ENCODE measurements at regions not wholly inside any gene's neighbourhood (a gene's known extent, or its start where the extent isn't known, plus 50 kb on each side); places are given as distances from the start of the nearest gene placed in this dataset.

GRCh38 chrX:68936608-68937007, 107.8 kb downstream of the EFNB1 start:
- Histone ChIP-seq H3K4me3 (IDR thresholded peaks at IDR 0.05; ENCODE audit: insufficient read depth, low read depth, low read length) (no peak overlapping the region), H3K79me2 (ENCODE audit: insufficient read depth, low read depth) (no peaks in the 10 kb centered on the region), H3K27ac (no peak overlapping the region), H2AFZ (ENCODE audit: low read depth) (no peak overlapping the region), H3K4me1 (ENCODE audit: low read depth, poor library complexity, severe bottlenecking) (peaks cover 18% of the 10 kb centered on the region), H3K9ac (no peak overlapping the region), H3K36me3 (ENCODE audit: insufficient read depth) (no peaks in the 10 kb centered on the region), H4K20me1 (ENCODE audit: insufficient read depth) (no peaks in the 10 kb centered on the region), H3K4me2 (no peak overlapping the region), H3K27me3 (ENCODE audit: insufficient read depth, low read depth) (no peaks in the 10 kb centered on the region)
- TF ChIP-seq, protein P1, sequence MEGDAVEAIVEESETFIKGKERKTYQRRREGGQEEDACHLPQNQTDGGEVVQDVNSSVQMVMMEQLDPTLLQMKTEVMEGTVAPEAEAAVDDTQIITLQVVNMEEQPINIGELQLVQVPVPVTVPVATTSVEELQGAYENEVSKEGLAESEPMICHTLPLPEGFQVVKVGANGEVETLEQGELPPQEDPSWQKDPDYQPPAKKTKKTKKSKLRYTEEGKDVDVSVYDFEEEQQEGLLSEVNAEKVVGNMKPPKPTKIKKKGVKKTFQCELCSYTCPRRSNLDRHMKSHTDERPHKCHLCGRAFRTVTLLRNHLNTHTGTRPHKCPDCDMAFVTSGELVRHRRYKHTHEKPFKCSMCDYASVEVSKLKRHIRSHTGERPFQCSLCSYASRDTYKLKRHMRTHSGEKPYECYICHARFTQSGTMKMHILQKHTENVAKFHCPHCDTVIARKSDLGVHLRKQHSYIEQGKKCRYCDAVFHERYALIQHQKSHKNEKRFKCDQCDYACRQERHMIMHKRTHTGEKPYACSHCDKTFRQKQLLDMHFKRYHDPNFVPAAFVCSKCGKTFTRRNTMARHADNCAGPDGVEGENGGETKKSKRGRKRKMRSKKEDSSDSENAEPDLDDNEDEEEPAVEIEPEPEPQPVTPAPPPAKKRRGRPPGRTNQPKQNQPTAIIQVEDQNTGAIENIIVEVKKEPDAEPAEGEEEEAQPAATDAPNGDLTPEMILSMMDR (conservative IDR thresholded peaks at IDR 0.05; ENCODE audit: low read depth, low read length), result no peak

- Histone ChIP-seq H2AFZ (ENCODE audit: low read depth) (no peak overlapping the region), H3K27me3 (ENCODE audit: insufficient read depth, low read depth) (no peaks in the 10 kb centered on the region), H3K4me2 (no peak overlapping the region), H3K27ac (no peak overlapping the region), H4K20me1 (ENCODE audit: insufficient read depth) (no peaks in the 10 kb centered on the region), H3K9ac (no peak overlapping the region), H3K79me2 (ENCODE audit: insufficient read depth, low read depth) (no peaks in the 10 kb centered on the region), H3K4me1 (ENCODE audit: low read depth, poor library complexity, severe bottlenecking) (peaks cover 18% of the 10 kb centered on the region), H3K36me3 (ENCODE audit: insufficient read depth) (no peaks in the 10 kb centered on the region), H3K4me3 (IDR thresholded peaks at IDR 0.05; ENCODE audit: insufficient read depth, low read depth, low read length) (no peak overlapping the region)
- TF ChIP-seq, protein P1 (conservative IDR thresholded peaks at IDR 0.05; ENCODE audit: low read depth, low read length), result no peak
These were observed 107.3 kb downstream of the EFNB1 start for GRCh38 chrX:68936126-68936525.

GRCh38 chrX:68935362-68935761, 106.5 kb downstream of the EFNB1 start:
- Histone ChIP-seq H3K27me3 (ENCODE audit: insufficient read depth, low read depth) (no peaks in the 10 kb centered on the region), H2AFZ (ENCODE audit: low read depth) (no peak overlapping the region), H3K79me2 (ENCODE audit: insufficient read depth, low read depth) (no peaks in the 10 kb centered on the region), H3K4me1 (ENCODE audit: low read depth, poor library complexity, severe bottlenecking) (peaks cover 18% of the 10 kb centered on the region), H3K4me3 (IDR thresholded peaks at IDR 0.05; ENCODE audit: insufficient read depth, low read depth, low read length) (no peak overlapping the region), H3K36me3 (ENCODE audit: insufficient read depth) (no peaks in the 10 kb centered on the region), H3K4me2 (no peak overlapping the region), H3K9ac (no peak overlapping the region), H4K20me1 (ENCODE audit: insufficient read depth) (no peaks in the 10 kb centered on the region), H3K27ac (no peak overlapping the region)
- TF ChIP-seq, protein P1 (conservative IDR thresholded peaks at IDR 0.05; ENCODE audit: low read depth, low read length), result no peak

- Histone ChIP-seq H3K36me3 (ENCODE audit: insufficient read depth) (no peaks in the 10 kb centered on the region), H3K4me3 (IDR thresholded peaks at IDR 0.05; ENCODE audit: insufficient read depth, low read depth, low read length) (no peak overlapping the region), H3K27me3 (ENCODE audit: insufficient read depth, low read depth) (no peaks in the 10 kb centered on the region), H3K4me1 (ENCODE audit: low read depth, poor library complexity, severe bottlenecking) (peaks cover 18% of the 10 kb centered on the region), H3K9ac (no peak overlapping the region), H3K79me2 (ENCODE audit: insufficient read depth, low read depth) (no peaks in the 10 kb centered on the region), H2AFZ (ENCODE audit: low read depth) (no peak overlapping the region), H3K4me2 (no peak overlapping the region), H4K20me1 (ENCODE audit: insufficient read depth) (no peaks in the 10 kb centered on the region), H3K27ac (no peak overlapping the region)
- TF ChIP-seq, protein P1 (conservative IDR thresholded peaks at IDR 0.05; ENCODE audit: low read depth, low read length), result no peak
These were observed 106.1 kb downstream of the EFNB1 start for GRCh38 chrX:68934922-68935321.

All from KMS-11 (cell line).